ENCODE measurements at regions not wholly inside any gene's neighbourhood (a gene's known extent, or its start where the extent isn't known, plus 50 kb on each side); places are given as distances from the start of the nearest gene placed in this dataset.

DNA sequence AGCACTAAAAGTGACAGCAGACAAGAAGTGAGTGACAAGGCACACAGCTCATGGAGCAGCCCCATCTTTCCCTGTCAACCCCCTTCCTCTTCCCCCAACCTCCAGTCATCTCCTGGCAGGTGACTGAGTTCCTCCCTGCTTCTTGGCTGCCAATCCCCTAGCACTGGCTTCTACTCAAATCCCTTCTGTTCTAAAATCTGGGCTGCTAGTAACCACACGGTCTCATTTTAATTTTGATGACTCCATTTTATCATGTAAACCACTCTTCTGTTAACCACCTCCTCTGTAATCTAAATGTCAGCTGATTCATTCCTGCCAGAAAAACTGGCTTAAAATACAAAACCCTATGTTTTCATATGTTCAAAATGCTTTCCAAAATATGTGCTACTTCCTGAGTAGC is 419.8 kb upstream of the MON1B start:
- TF ChIP-seq, protein P1, sequence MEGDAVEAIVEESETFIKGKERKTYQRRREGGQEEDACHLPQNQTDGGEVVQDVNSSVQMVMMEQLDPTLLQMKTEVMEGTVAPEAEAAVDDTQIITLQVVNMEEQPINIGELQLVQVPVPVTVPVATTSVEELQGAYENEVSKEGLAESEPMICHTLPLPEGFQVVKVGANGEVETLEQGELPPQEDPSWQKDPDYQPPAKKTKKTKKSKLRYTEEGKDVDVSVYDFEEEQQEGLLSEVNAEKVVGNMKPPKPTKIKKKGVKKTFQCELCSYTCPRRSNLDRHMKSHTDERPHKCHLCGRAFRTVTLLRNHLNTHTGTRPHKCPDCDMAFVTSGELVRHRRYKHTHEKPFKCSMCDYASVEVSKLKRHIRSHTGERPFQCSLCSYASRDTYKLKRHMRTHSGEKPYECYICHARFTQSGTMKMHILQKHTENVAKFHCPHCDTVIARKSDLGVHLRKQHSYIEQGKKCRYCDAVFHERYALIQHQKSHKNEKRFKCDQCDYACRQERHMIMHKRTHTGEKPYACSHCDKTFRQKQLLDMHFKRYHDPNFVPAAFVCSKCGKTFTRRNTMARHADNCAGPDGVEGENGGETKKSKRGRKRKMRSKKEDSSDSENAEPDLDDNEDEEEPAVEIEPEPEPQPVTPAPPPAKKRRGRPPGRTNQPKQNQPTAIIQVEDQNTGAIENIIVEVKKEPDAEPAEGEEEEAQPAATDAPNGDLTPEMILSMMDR (conservative IDR thresholded peaks at IDR 0.05; ENCODE audit: low read depth, low read length): no peak
- DNase-seq (ENCODE audit: low read depth): no peak
- H3K4me3 ChIP-seq (ENCODE audit: low read depth, low read length): no peak overlapping the region

DNA sequence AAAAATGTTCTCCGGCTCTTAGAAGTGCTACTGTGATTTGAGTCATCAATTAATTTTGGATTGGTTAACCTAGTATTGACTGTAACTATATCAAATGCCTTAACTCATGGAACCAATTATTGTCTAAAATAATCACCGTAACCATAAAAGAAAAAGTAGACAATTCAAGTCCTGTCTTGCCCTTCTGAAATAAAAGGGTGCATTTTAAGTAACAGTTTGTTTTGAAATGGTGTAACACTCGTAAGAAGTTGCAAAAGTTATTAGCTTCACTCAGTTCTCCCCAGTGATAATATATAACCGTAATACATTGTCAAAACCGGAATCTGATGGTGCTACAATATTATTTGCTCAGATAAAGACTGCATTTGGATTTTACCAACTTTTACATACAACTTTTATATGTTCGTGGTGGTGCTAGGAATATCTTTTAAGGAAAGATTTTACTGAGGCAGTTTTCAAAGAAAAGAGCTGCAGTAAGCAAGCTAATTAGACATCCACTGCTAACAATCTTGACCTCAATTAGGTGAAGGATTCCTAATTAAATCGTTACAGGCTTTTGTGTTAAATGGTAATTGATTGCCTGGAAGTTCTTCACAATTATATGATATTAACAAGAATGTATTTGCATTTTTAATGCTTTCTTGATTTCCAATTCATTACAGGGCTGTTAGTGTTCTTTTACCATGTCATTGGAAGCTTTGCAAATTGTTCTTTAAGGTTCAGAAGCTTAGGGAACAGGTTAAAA is 413.1 kb upstream of the MON1B start:
- TF ChIP-seq, protein P1 (conservative IDR thresholded peaks at IDR 0.05; ENCODE audit: low read depth, low read length): no peak
- DNase-seq (ENCODE audit: low read depth): no peak
- H3K4me3 ChIP-seq (ENCODE audit: low read depth, low read length): no peak overlapping the region

DNA sequence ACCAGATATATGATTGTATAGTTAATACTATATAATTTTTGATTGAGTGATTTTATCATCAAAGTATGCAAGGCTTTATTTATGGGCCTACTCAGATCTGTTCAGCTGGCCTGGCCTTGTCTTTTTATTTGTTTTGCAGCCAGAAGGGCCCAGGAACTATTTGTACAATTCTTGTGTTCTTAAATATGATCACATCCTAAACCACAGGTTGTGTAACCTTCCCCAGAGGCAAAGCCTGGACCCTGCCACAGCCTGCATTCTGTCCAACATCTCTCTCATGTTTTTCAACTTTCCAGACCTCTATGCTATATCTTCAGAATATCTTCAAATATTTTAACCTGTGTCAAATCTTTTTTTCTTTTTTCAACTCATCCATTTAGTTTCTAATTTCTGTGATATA is 410.4 kb upstream of the MON1B start:
- no peak for DNase-seq (ENCODE audit: low read depth)
- TF ChIP-seq, protein P1 (conservative IDR thresholded peaks at IDR 0.05; ENCODE audit: low read depth, low read length): no peak
- H3K4me3 ChIP-seq (ENCODE audit: low read depth, low read length): no peak overlapping the region

DNA sequence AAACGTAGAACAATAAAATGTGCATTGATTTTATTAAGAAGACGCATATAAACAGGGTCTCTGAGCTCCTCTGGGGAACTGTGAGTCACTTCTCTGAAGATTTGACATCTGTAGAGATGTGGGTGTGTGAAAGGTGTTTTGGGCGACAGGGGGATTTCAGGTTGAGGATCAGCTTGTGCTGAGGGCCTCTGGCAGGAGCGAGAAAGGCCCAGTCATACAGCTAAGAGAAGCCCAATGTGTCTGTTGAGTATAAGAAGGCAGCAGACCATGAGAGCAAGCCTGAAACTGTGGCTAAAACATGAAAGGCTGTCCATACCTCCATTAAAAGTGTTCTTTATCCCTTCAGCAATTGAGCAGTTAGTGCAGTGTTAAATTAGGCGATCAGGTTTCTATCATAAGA is 406.5 kb upstream of the MON1B start:
- DNase-seq (ENCODE audit: low read depth): no peak
- H3K4me3 ChIP-seq (ENCODE audit: low read depth, low read length): no peak overlapping the region
- TF ChIP-seq, protein P1 (conservative IDR thresholded peaks at IDR 0.05; ENCODE audit: low read depth, low read length): no peak

DNA sequence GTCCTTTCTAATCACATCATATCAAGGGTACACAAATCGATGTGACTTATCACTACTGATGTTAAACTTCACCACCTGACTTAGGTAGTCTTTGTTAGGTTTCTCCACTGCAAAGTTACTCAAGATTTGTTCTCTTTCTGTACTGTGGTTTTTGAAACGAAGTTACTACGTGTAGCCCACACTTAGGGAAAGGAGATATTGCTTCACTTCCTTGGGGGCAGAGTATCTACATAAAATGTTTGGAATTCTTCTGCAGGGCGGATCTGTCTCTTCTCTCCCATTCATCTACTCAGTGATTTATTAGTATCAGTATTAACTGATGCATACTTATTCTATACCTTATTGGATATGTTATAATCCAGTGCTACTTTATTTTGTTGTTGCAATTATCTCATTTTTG is 403.6 kb upstream of the MON1B start:
- H3K4me3 ChIP-seq (ENCODE audit: low read depth, low read length): no peak overlapping the region
- TF ChIP-seq, protein P1 (conservative IDR thresholded peaks at IDR 0.05; ENCODE audit: low read depth, low read length): no peak
- DNase-seq (ENCODE audit: low read depth): no peak

DNA sequence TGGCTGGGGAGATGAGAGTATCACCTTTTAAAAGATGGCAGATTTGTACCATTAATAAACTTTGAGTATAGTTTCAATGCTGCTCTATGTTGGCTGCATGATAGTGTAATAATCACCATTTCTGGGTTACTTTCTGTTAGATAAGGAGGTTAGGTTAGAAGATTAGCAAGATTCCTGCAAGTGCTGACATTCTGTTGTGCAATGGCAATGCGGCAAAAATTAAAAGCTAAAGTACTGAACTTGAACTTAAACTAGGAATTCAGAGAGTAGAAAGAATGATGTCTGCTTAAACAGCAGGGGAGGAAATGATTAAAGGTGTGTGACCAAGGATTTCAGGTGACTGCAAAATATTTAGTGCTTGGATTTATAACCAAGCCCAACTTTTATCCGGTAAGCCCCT is 399.8 kb upstream of the MON1B start:
- TF ChIP-seq, protein P1 (conservative IDR thresholded peaks at IDR 0.05; ENCODE audit: low read depth, low read length): no peak

DNA sequence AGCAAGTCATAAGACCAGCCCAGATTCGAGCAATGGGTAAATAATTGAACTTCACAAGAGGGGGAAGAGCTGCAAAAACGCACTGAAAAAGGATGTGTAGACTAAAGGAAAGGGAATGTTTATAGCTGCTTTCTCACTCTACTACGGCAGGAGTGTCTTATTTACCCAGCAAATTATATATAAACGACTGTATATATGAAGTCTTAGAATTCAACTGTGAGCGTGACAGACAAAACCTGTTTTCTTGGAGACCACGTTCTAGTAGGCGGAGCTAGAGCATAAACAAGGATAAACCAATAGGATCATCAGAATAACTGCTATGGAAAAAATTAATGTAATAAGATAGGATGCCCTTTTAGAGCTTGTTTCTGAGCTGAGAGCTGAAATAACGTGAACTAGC is 394.6 kb upstream of the MON1B start:
- H3K4me3 ChIP-seq (ENCODE audit: low read depth, low read length): no peak overlapping the region
- DNase-seq (ENCODE audit: low read depth): no peak
- TF ChIP-seq, protein P1 (conservative IDR thresholded peaks at IDR 0.05; ENCODE audit: low read depth, low read length): no peak

More for the DNA sequence above, 399.8 kb upstream of the MON1B start:
- DNase-seq (ENCODE audit: low read depth): no peak
- no peak overlapping the region for H3K4me3 ChIP-seq (ENCODE audit: low read depth, low read length)
